ENCODE measurements at regions not wholly inside any gene's neighbourhood (a gene's known extent, or its start where the extent isn't known, plus 50 kb on each side); places are given as distances from the start of the nearest gene placed in this dataset.

DNA sequence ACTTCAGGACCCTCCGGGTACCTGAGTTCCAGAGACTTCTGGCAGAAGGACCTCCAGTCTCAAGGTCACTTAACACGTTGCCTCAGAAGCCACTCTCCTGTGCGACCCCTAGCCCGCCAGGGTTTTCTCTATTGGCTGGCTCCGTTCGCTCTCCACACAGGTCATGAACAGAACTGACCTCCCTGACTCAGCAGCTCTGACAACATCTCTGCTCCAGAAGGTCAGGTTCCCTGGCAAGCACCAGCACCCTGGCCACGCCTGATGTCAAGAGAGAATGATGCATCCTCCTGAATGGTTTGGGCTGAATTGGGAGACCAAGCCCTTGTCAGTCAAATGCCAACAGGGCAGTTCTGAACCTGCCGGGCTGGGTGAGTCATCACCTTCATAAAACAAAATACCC, 84.3 kb upstream of the TMEM45B start:
- TF ChIP-seq, protein P1, sequence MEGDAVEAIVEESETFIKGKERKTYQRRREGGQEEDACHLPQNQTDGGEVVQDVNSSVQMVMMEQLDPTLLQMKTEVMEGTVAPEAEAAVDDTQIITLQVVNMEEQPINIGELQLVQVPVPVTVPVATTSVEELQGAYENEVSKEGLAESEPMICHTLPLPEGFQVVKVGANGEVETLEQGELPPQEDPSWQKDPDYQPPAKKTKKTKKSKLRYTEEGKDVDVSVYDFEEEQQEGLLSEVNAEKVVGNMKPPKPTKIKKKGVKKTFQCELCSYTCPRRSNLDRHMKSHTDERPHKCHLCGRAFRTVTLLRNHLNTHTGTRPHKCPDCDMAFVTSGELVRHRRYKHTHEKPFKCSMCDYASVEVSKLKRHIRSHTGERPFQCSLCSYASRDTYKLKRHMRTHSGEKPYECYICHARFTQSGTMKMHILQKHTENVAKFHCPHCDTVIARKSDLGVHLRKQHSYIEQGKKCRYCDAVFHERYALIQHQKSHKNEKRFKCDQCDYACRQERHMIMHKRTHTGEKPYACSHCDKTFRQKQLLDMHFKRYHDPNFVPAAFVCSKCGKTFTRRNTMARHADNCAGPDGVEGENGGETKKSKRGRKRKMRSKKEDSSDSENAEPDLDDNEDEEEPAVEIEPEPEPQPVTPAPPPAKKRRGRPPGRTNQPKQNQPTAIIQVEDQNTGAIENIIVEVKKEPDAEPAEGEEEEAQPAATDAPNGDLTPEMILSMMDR (conservative IDR thresholded peaks at IDR 0.05; ENCODE audit: low read depth, low read length), result no peak
- TF ChIP-seq, protein P2, sequence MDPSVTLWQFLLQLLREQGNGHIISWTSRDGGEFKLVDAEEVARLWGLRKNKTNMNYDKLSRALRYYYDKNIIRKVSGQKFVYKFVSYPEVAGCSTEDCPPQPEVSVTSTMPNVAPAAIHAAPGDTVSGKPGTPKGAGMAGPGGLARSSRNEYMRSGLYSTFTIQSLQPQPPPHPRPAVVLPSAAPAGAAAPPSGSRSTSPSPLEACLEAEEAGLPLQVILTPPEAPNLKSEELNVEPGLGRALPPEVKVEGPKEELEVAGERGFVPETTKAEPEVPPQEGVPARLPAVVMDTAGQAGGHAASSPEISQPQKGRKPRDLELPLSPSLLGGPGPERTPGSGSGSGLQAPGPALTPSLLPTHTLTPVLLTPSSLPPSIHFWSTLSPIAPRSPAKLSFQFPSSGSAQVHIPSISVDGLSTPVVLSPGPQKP (IDR thresholded peaks at IDR 0.05; ENCODE audit: borderline replicate concordance, low read depth, low read length), result no peak
- TF ChIP-seq CEBPB (IDR thresholded peaks at IDR 0.05; ENCODE audit: low read depth, low read length) (no peak), NFE2L2 (IDR thresholded peaks at IDR 0.05; ENCODE audit: low read depth, low read length) (no peak), RFX5 (IDR thresholded peaks at IDR 0.05; ENCODE audit: low read depth, low read length) (no peak), RAD21 (IDR thresholded peaks at IDR 0.05; ENCODE audit: low read length) (no peak), MAZ (IDR thresholded peaks at IDR 0.05; ENCODE audit: borderline replicate concordance, low read depth, low read length) (no peak), MAFK (IDR thresholded peaks at IDR 0.05; ENCODE audit: low read depth, low read length) (no peak), POLR2A (IDR thresholded peaks at IDR 0.05; ENCODE audit: low read depth, low read length) (no peak)
- TF ChIP-seq, protein P3, sequence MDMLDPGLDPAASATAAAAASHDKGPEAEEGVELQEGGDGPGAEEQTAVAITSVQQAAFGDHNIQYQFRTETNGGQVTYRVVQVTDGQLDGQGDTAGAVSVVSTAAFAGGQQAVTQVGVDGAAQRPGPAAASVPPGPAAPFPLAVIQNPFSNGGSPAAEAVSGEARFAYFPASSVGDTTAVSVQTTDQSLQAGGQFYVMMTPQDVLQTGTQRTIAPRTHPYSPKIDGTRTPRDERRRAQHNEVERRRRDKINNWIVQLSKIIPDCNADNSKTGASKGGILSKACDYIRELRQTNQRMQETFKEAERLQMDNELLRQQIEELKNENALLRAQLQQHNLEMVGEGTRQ (IDR thresholded peaks at IDR 0.05; ENCODE audit: low read depth, low read length), result no peak

Data from IMR-90 (cell line).